GM18508 (cell line): ENCODE measurements at regions not wholly inside any gene's neighbourhood (a gene's known extent, or its start where the extent isn't known, plus 50 kb on each side); places are given as distances from the start of the nearest gene placed in this dataset.

Experiments
- ATAC-seq: cut with Tn5 transposase; IDR thresholded peaks from one replicate; pipeline ENCODE4 v1.9.1; 2021; ENCODE audit warnings: moderate number of reproducible peaks; ENCODE audit not compliant: insufficient read depth, unreplicated experiment

DNA sequence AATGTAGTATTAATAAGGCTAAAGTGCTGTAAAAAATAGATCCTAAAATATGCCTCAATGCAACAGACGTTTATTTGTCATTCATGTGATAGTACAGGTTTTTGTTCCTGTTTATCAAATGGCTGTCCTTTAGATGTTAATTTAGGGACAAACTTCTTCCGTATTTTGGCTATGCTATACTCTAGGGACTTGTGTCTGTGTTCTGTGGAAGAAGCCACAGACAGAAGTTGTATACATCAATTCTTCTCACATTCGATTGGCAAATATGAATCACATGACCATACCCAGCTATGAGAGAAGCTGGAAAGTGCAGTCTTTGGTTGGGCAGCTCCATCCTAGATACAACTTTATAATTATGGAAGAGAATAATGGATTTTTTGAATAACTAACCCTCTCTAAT, 232.7 kb upstream of the SNX7 start:
- no peak for ATAC-seq

DNA sequence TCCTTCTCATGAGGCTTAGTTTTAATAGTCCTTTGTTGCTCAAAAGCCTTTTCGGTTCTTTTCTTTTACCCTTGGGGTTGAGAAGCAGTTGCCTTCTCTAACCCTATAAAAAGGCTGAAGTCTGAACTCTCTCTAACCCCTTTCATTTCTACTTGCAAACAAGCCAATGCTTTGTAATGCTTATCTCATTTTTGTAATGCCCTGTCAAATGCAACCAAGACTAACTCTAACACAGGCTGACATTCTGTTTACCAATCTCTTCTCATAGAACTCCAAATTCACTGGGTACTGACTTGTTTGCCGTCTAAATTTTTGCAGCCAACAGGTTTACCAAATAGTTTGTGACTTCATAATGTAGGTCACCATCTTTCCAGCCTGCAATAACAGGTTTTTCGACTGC, 233.9 kb upstream of the SNX7 start:
- no peak for ATAC-seq

DNA sequence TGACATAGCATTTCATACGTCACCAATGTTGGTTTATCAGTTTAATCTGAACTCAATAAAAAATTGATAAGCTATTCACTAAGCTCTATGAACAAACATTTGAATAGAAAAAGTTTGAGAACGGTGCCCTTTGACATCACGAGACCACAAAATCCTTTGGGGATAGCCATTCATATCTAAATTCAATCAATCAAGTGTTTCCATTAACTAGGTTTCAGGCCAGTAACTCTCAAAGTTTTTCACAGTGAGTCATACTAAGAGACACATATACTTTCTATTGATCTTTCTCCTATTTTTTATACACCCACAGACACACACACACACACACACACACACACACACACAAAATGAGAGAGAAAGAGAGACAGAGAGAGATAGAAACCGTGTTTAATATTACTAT, 235.4 kb upstream of the SNX7 start:
- ATAC-seq, result no peak

DNA sequence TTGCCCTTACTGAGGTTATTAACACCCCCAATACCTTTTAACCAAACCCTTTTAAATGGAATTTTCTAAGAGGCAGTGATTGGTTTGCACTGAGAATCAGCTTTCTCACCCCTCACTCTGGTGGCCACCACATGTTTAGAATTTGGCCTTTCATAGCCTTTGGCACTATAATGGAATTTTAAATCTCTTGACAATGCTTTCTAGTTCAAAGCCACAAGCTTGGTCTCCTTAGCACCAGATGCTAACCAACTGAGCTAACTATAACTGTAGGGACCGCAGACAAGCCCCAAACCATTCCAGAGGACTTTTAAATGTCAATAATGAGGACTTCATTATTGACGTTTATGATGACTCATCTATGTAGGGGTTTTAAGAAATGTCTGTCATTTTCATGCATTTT, 238.7 kb upstream of the SNX7 start:
- ATAC-seq, result no peak

DNA sequence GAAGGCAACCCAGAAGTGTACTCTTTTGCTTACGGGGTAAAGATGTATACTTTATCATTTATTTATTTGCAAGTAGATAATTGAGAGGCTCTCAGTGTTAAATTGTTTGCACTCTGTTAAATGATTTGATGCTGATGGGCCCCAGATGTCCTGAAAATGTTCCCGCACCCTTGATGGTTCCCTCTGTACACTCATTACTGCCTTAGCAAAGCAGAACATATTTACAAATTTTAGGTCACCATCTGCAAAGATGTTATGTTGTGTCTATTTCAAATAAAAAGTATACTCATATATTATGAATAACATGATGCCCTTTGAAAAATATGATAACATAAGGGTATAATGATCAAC, 240.5 kb upstream of the SNX7 start:
- no peak for ATAC-seq

DNA sequence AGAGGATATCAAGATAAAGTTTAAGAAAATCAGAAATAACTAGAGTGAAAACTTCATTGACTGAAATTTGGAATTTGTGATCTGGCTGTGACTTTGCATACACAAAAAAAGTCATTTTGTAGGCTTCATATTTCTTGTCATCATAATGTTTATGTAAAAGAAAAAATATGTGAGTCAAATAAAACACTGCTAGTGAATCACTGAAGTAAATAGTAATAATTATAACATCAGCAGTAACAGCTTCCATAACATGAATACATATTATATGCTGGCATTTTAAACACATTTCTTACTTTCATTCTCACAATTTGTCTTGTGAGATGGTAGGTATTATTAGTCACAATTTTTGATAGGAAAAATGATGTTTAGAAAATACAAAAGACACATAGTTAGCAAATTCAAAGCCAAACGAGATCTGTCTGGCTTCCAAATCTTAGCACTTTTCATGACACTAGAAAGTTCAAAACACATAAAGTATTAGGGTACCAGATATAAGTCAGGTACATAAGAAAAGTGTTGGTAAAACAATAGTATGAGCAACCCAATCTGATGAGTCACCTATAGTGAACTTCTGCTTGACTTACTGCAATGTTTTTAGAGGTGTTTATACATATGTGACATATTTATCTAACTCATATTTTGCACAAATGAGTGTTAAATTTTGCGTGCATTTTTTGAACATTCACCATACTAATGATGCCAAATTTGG, 241.0 kb upstream of the SNX7 start:
- no peak for ATAC-seq

DNA sequence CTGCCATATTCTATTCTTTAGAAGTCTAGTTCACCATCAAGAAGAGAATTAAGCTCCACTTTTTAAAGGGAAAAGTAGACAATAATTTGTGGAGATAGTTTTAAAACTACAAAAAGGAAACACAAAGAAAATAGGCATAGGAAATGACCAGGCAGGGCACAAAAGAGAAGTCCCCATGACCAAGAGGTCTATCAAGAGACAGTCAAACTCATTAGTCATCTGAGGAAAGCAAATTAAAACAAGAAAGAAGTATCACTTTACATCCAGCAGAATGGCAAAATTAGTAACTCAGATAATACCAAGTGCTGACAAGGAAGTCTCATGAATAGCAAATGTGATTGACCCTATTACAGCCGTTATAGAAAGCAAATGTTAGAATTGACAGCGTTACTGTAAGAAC, 243.7 kb upstream of the SNX7 start:
- ATAC-seq, result no peak

DNA sequence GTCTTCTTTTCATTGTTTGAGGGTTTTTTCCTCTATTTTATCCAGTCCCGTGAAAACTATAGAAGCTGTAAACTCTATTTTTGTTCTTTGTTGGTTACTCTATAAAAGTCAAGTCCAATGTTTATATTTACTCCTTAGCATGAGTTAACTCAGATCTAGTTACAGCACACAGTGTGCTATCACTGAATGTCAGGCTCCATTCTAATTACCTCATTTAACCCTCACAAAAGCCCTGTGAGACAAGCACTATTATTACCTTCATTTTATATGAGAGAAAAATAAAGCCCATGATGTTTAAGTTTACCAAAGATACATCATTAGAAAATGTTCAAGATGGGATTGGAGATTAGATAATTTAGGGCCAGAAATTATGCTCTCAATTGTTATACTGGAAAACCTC, 251.4 kb upstream of the SNX7 start:
- ATAC-seq, result no peak

DNA sequence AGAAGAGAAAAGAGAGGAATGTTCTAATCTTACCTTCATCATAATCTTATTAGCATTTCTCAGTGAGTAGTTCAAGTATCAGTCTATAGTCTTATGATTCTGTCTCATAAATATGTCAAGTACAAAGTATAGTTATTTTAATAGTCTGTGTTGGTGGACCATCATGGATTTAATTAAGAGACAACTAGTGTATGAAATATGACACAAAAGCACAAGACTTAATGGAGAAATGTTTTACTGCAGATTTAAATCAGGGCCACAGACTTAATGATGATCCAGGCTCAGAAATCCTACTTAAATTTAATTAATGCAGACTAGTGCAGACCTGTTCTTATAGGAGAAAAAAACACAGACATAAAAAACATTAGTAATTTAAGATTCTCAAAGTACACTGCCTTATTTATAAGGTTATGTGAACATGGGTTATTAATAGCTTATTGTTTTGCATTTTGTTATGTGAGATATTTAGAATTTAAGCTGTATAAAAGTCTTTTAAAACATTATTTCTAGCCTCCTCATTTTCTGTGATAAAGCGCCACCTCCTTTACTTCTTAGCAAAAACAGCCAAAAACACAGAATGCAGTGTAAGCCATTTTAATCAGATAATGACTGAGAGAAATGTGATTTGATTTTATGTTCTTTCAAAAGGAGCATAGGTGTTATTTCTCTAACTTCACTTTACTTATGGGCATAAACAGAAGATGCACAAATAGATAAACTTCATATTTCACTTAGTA, 255.0 kb upstream of the SNX7 start:
- ATAC-seq, result no peak

DNA sequence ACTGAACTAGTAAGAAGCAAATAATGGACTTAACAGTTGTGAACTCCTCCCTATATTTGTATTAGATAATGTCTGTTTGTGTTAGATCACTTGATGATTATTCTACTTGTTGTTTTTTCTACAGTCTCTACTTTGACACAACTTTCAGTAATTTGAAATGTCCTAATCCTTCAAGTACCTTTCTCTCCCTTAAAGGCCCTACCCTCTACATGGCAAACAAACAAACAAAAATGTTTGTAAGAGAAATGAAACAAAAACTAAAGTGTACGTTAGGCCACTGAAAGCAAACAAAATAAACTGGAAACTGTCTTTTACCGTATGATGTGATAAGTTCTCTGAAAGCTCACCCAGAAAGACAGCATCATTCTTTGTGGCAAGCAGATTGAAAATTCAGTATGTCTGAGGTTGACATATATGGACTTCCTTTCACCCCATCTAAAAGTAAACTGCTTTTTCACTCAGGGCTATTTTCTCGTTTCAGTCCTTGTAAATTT, 255.9 kb upstream of the SNX7 start:
- ATAC-seq, result no peak

DNA sequence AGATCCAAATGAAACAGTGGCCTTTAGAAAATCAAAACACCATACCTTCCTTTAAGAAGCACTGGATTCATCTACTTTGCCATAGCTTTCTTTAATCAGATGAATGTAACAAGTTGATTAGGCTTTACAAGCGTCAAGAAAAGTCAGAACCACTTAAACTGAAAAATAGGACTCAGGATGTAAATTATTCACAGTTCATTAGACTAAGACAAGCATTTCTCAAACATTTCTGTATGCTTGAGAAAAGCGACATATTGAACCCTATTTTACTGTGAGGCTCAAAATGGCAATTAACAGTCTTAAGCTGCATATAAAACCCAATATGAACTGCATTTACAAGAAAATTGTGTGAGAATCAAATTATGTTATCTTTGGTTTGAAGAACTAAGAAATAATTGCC, 256.7 kb upstream of the SNX7 start:
- no peak for ATAC-seq

DNA sequence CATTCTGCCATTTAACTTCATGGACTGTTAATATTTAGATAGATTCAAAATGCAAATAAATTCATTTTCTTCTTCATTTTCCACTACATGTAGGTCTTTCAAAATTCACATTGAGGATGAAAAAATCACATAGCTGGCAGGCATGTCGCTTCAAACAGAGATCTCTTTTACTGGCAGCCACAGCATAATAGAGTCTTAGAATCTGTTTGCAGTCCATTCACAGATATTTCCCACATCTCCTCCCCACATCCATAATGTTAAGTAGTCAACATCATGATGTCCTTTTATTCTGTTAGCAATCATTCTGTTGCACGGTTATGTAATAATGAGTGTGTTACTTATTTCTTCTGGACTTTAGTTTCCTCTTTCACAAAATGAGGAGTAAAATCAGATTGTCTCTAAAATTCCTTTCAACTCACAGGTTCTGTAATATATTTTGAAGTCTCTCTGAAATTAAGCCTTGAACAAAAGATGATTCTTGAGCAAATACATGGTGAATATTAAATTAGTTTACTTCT, 257.5 kb upstream of the SNX7 start:
- no peak for ATAC-seq

DNA sequence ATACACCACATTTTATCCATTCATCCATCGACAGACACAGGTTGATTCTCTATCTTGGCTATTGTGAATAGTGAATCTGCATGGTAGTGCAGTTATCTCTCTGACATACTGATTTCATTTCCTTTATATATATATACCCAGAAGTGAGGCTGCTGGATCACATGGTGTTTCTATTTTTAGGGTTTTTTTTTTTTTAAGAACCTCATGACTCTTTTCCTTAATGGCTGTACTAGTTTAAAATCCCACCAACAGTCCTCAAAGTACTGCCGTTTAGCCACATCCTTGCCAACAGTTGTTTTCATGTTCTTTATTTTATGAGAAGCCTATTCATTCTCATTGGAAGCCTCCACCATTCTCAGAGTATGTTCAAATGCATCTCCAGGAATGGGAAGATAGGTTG, 258.7 kb upstream of the SNX7 start:
- ATAC-seq, result no peak

DNA sequence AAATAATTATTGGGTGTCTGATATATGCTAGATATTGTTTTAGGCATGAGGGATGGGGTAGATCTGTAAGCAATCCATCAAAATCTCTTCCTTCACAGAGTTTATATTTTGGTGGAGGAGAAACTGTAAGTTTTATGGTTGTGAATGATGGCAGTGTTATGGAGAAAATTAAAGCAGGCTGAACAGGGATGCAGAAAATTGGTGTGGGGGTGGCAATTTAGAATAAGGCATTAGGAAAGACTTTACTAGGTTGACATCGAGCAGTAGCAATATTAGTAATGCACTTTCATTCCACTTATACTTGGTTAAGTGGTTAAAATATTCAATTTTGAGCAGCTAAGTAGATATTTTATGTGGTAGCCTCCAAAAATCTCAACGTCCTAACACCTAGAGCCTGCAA, 261.1 kb upstream of the SNX7 start:
- no peak for ATAC-seq

DNA sequence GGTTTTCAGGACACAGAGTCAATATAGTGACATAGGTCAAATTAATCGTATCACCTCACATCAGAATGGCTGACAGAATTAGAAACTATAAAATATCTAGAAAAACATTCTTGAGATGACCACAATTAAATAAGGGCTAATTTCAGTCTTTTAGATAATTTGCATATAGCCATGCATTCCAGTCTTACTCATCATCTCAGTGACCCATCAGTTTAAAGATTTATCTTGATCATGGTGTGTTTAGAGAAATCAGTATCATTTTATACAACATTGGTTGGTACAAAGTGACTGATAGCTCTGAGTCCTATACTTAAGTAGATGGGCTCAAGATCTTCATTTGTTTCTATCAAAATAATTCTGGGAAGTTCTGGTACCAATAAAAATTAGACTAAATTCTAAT, 262.3 kb upstream of the SNX7 start:
- no peak for ATAC-seq

DNA sequence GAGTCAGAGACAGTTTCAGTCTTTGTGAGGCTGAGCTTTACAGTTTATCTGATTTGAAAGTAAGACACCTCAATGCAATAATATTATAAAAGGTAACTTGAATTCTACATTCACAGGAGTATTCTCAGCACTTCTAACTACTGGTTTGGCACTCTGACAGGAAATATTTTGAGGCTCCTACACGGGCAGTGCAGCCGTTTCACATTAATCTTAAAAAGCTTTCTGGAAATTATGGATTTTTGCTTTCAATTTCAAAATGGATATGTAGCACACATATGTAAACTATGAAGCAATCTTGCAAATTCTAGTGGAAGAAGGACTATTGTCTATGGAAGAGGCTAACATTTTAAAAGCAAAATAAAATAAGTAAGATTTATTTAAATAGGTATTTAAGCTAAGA, 262.9 kb upstream of the SNX7 start:
- no peak for ATAC-seq

DNA sequence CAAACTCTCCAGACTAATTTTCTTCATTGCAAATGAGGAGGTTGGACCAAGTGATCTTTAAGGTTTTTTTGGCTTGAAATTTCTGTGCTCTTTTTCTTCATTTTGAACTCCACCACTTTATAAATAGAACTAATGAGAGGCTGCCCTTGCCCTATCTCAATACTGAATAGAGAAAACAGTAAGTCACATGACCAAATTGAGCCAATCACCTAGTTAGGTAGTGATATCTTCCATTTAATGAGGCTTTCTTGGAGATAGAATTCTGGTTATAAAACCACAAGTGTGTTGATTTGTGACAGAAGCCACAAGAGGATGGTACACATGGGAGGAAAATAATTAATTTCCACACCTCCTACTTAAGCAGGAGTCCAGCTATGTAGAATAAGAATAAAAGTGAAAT, 263.4 kb upstream of the SNX7 start:
- no peak for ATAC-seq

DNA sequence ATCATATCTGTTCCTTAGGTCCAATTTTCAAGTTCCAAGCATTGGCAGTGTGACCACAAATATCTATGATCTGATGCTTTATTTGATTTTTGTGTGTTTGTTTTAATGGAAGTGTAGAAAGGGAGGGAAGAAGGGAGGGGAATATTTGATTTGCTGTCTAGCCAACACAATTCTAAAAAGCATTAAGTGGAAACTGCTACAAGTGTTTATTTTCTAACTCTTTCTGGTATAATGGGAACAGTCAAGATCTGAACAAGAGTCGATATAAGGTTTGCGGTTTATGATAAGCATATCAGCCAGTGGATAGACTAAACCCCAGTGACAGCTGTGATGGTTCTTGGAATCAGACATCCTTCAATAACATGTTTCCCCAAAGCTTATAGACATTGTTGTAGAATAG, 267.8 kb upstream of the SNX7 start:
- no peak for ATAC-seq

DNA sequence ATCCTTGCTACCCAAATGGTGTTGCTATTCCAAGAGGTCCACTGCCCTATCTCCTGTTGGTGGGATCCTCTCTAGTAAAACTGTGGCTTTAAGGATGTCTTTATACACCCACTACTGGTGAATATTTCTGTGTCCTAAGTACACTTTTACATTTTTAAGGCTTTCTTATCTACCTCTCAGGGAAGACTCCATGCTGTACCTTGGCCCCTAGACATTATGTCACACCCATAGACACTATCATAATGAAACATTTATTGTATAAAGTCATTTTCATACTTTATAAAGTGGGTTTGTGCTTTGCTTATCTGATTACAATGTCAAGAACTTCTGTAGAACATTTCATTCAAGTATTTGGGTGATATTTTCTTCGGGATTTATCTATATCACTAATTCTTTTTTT, 270.3 kb upstream of the SNX7 start:
- ATAC-seq, result no peak

DNA sequence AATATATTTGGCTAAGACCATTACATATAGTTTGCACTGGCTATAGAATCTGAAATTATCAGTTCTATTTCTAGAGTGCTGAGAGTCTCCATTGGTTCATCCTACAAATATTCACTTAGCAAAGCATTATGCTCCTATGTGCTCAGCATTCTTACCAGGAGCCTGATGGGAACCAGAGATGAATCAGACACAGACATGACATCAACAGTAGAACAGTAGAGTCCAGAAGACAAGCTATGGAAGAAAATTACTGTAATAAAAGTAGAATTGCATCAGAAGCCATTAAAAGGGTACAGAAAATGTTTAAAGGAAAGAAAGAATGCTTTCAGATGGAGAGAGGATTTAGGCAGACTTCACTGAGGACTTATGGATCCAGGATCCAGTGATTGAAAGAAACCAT, 271.7 kb upstream of the SNX7 start:
- ATAC-seq, result no peak

DNA sequence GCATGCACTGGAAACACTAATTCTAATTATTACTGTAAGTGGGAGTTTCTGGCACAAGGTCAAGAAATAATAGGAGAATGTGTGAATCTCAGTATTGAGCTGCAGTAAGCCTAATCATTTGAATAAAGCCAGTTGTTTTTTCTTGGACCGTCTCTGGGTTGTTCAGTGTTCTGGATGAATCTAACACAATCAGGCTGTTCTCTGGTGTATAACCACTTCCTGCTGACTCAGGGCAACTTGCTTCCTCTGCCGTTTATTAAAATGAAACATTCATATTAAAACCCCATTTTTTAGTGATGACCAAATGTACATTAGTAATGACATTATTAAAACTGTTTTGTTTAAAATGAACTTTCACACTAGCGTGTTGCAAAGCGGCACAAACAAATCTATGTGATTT, 273.1 kb upstream of the SNX7 start:
- ATAC-seq, result no peak

DNA sequence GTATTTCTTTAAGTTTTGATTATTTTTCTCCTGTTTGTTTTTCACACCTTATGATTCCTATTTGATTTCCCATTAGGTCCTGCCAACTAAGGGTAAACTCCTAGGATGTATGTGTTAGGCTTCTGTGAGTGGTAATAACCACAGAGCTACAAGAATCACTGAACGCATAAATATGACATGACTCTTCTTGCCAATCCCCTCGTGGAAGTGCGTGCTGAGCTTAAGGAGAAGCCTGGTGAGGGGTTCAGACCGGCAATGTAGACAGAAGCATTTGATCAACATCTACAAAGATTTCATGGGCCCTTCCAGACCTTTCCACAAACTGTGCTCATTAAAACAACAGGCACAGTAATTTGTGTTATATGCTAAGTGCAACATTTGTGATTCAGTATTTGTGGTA, 273.8 kb upstream of the SNX7 start:
- ATAC-seq, result no peak
